Natural killer cell (primary cell): ENCODE measurements at regions not wholly inside any gene's neighbourhood (a gene's known extent, or its start where the extent isn't known, plus 50 kb on each side); places are given as distances from the start of the nearest gene placed in this dataset.

ENCODE experiments used
- ATAC-seq, 3 donors: fragments of 150-1000 bp in 2 of 3; fragments of 200-7000 bp in 1 of 3; cut with Tn5 transposase; 1 replicate in 1 of 3; 2 replicates in 2 of 3; pipeline ENCODE4 v1.10.0; 2021; ENCODE audit warnings: mild to moderate bottlenecking in 2 of 3, moderate library complexity in 2 of 3
- DNase-seq, 2 donors: peaks; one replicate each; pipeline versions ENCODE4 v3.0.0 to v3.0.0-alpha.2; 2013 to 2021; ENCODE audit warnings: mixed read lengths in 1 of 2
- H3K27ac ChIP-seq: one replicate; pipeline ENCODE4 v1.5.1; 2013; ENCODE audit warnings: mild to moderate bottlenecking, low read length
- H3K27me3 ChIP-seq: one replicate; pipeline ENCODE4 v1.6.1; 2013; ENCODE audit warnings: low read length; ENCODE audit not compliant: control insufficient read depth, insufficient read depth
- H3K36me3 ChIP-seq: one replicate; pipeline ENCODE4 v1.6.1; 2013; ENCODE audit warnings: low read length; ENCODE audit not compliant: control insufficient read depth, insufficient read depth
- H3K4me1 ChIP-seq: one replicate; pipeline ENCODE4 v1.6.1; 2013; ENCODE audit warnings: low read length; ENCODE audit not compliant: control insufficient read depth, insufficient read depth
- H3K4me3 ChIP-seq: one replicate; pipeline ENCODE4 v1.5.1; 2013; ENCODE audit warnings: low read length
- H3K9me3 ChIP-seq: one replicate; pipeline ENCODE4 v1.6.1; 2013; ENCODE audit warnings: low read length; ENCODE audit not compliant: control insufficient read depth, insufficient read depth
- H3K27ac Mint-ChIP-seq, 2 donors: one replicate each; pipeline ENCODE4 v1.8.0; 2022; ENCODE audit warnings: mild to moderate bottlenecking in 2 of 2, mixed read lengths in 2 of 2, moderate library complexity in 1 of 2
- H3K27me3 Mint-ChIP-seq, 2 donors: one replicate each; pipeline ENCODE4 v1.8.0; 2022; ENCODE audit warnings: low read depth in 2 of 2, mixed read lengths in 2 of 2
- H3K36me3 Mint-ChIP-seq: one replicate; pipeline ENCODE4 v1.8.0; 2022; ENCODE audit warnings: mixed read lengths
- H3K4me1 Mint-ChIP-seq, 2 donors: one replicate each; pipeline ENCODE4 v1.8.0; 2022; ENCODE audit warnings: mixed read lengths in 2 of 2
- H3K4me3 Mint-ChIP-seq: one replicate; pipeline ENCODE4 v1.8.0; 2022; ENCODE audit warnings: mild to moderate bottlenecking, moderate library complexity, mixed read lengths
- H3K9me3 Mint-ChIP-seq, 2 donors: one replicate each; pipeline ENCODE4 v1.8.0; 2022; ENCODE audit warnings: mixed read lengths in 2 of 2
- CTCF ChIP-seq: fragments of 200-600 bp; IDR thresholded peaks from one replicate; pipeline ENCODE4 v1.8.0; 2022; ENCODE audit warnings: antibody characterized with exemption
- WGBS: methylation state at CpG from one replicate; pipeline ENCODE4 v1.1.7; 2013; ENCODE audit warnings: missing lambda C conversion rate; ENCODE audit not compliant: insufficient coverage; 5-methylcytosine and 5-hydroxymethylcytosine counted together
- intact Hi-C: fragments of 100-400 bp; cut with micrococcal nuclease; formaldehyde crosslinking; loops from one replicate; pipeline ENCODE4 v1.14.2; 2022

- H3K27me3 Mint-ChIP-seq, result peaks cover 5 to 8% of the 10 kb centered on the region in 2 donors
- Histone ChIP-seq H3K4me1 (no peaks in the 10 kb centered on the region), H3K27me3 (no peaks in the 10 kb centered on the region), H3K4me3 (no peak overlapping the region), H3K27ac (no peak overlapping the region), H3K9me3 (no peaks in the 10 kb centered on the region), H3K36me3 (no peaks in the 10 kb centered on the region)
- H3K4me1 Mint-ChIP-seq, result no peaks in the 10 kb centered on the region
- 94% methylated on average over 5 of the region's 5 CpGs for WGBS
- TF ChIP-seq CTCF, result no peak
- intact Hi-C loops, result no loop called here
- no peak overlapping the region for H3K27ac Mint-ChIP-seq
- ATAC-seq (no peak), DNase-seq (no peak)
- no peaks in the 10 kb centered on the region for H3K36me3 Mint-ChIP-seq
- no peaks in the 10 kb centered on the region for H3K9me3 Mint-ChIP-seq
- H3K4me3 Mint-ChIP-seq, result no peak overlapping the region
Observed at GRCh38 chr7:121587435-121587834, 191.3 kb upstream of the FAM3C start.

- Histone ChIP-seq H3K27me3 (no peaks in the 10 kb centered on the region), H3K4me3 (no peak overlapping the region), H3K27ac (no peak overlapping the region), H3K36me3 (no peaks in the 10 kb centered on the region), H3K4me1 (no peaks in the 10 kb centered on the region), H3K9me3 (no peaks in the 10 kb centered on the region)
- H3K9me3 Mint-ChIP-seq, result no peaks in the 10 kb centered on the region
- H3K36me3 Mint-ChIP-seq, result no peaks in the 10 kb centered on the region
- ATAC-seq (no peak), DNase-seq (no peak)
- intact Hi-C loops, result no loop called here
- no peaks in the 10 kb centered on the region for H3K4me1 Mint-ChIP-seq
- H3K27ac Mint-ChIP-seq, result no peak overlapping the region
- peaks cover under 1 to 8% of the 10 kb centered on the region in 2 donors for H3K27me3 Mint-ChIP-seq
- TF ChIP-seq CTCF, result no peak
- H3K4me3 Mint-ChIP-seq, result no peak overlapping the region
Observed at GRCh38 chr7:121582258-121582657, 186.2 kb upstream of the FAM3C start.

- no peak for DNase-seq
- no peak for TF ChIP-seq CTCF
- no CpG with 5 or more reads among the region's 1 CpG for WGBS
- H3K4me3 ChIP-seq, result no peak overlapping the region
- H3K27me3 ChIP-seq, result no peaks in the 10 kb centered on the region
- no peaks in the 10 kb centered on the region for H3K36me3 ChIP-seq
- H3K27ac ChIP-seq, result no peak overlapping the region
- Mint-ChIP-seq H3K27me3 (peaks cover 8 to 15% of the 10 kb centered on the region in 2 donors), H3K27ac (no peak overlapping the region), H3K9me3 (no peaks in the 10 kb centered on the region), H3K4me1 (no peaks in the 10 kb centered on the region), H3K36me3 (no peaks in the 10 kb centered on the region), H3K4me3 (no peak overlapping the region)
- no peaks in the 10 kb centered on the region for H3K9me3 ChIP-seq
- intact Hi-C loops, result no loop called here
- ATAC-seq, result no peak
- H3K4me1 ChIP-seq, result no peaks in the 10 kb centered on the region
Observed at GRCh38 chr7:121579639-121580038, 183.5 kb upstream of the FAM3C start.

GRCh38 chr7:121578669-121579068 lies 182.6 kb upstream of the FAM3C start:
- H3K4me3 Mint-ChIP-seq, result no peak overlapping the region
- Histone ChIP-seq H3K4me1 (no peaks in the 10 kb centered on the region), H3K9me3 (no peaks in the 10 kb centered on the region), H3K27ac (no peak overlapping the region), H3K27me3 (no peaks in the 10 kb centered on the region), H3K36me3 (no peaks in the 10 kb centered on the region), H3K4me3 (no peak overlapping the region)
- H3K36me3 Mint-ChIP-seq, result no peaks in the 10 kb centered on the region
- no peak for ATAC-seq
- H3K9me3 Mint-ChIP-seq, result no peaks in the 10 kb centered on the region
- H3K27me3 Mint-ChIP-seq, result peaks cover 14 to 21% of the 10 kb centered on the region in 2 donors
- TF ChIP-seq CTCF, result no peak
- 88% methylated on average over 2 of the region's 3 CpGs for WGBS
- no peak overlapping the region for H3K27ac Mint-ChIP-seq
- DNase-seq, result no peak
- intact Hi-C loops, result no loop called here
- H3K4me1 Mint-ChIP-seq, result no peaks in the 10 kb centered on the region
